Breast epithelium (tissue), 4 donors: ENCODE measurements at regions not wholly inside any gene's neighbourhood (a gene's known extent, or its start where the extent isn't known, plus 50 kb on each side); places are given as distances from the start of the nearest gene placed in this dataset.

Experiments used
- DNase-seq, 2 donors: peaks; one replicate each; pipeline ENCODE4 v3.0.0-alpha.2; 2019; ENCODE audit warnings: low spot score in 2 of 2
- H3K27ac ChIP-seq, 2 donors: fragments of 200-600 bp; sonication (generic) in 1 of 2; one replicate each; pipeline ENCODE4 v1.5.1; 2016 to 2019; ENCODE audit warnings: mild to moderate bottlenecking in 1 of 2
- H3K27me3 ChIP-seq, 2 donors: fragments of 200-600 bp; sonication (generic) in 1 of 2; one replicate each; pipeline versions ENCODE4 v1.5.1 to v1.6.0; 2017 to 2019; ENCODE audit warnings: control low read depth in 1 of 2, mild to moderate bottlenecking in 1 of 2
- H3K36me3 ChIP-seq: fragments of 200-600 bp; one replicate; pipeline ENCODE4 v1.5.1; 2019
- H3K4me1 ChIP-seq, 2 donors: fragments of 200-600 bp; sonication (generic); one replicate each; pipeline ENCODE4 v1.5.1; 2016 to 2019; ENCODE audit warnings: control low read depth in 1 of 2
- H3K4me3 ChIP-seq, 3 donors: fragments of 200-600 bp; sonication (generic); 1 replicate in 2 of 3; 2 replicates in 1 of 3; pipeline ENCODE4 v1.5.1; 2016 to 2019; ENCODE audit warnings: mild to moderate bottlenecking in 3 of 3, moderate library complexity in 2 of 3
- H3K9me3 ChIP-seq, 2 donors: fragments of 200-600 bp; sonication (generic) in 1 of 2; one replicate each; pipeline ENCODE4 v1.5.1; 2016 to 2019; ENCODE audit warnings: control low read depth in 1 of 2
- POLR2A ChIP-seq: fragments of 450-650 bp; IDR thresholded peaks from one replicate; pipeline ENCODE4 v1.6.1; 2016; ENCODE audit warnings: antibody characterized with exemption, mild to moderate bottlenecking, moderate library complexity
- POLR2AphosphoS5 ChIP-seq, 3 donors: sonication (generic); formaldehyde crosslinking; IDR thresholded peaks; one replicate each; pipeline ENCODE4 v1.6.1; 2017; ENCODE audit warnings: antibody characterized with exemption in 3 of 3
- intact Hi-C: fragments of 100-400 bp; cut with DNase I; formaldehyde crosslinking; loops from one replicate; pipeline ENCODE4 v1.15.1; 2023; ENCODE audit warnings: low total_unique reads
- TF ChIP-seq, protein P1 (sequence below), 3 donors: fragments of 450-650 bp; IDR thresholded peaks; one replicate each; pipeline ENCODE4 v1.5.1; 2016 to 2017; ENCODE audit warnings: antibody characterized with exemption in 3 of 3, mild to moderate bottlenecking in 3 of 3, moderate library complexity in 3 of 3

DNA sequence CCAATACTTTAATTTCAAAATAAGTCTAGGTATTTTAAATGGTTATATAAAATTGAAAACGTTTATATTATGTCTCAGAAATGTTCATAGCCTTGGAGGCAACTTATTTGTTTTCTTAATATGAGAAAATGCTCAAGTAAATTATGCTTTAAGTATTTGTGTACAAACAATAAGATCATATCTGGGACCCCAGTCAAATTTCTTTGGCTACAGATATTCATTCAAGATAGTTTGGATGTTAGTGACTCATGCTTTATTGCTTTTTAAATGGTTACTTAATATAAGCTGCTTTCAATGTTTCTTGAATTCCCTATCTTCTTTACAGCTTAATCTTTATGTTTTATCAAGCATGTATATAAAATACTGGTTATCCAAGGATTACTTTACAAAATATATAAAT, 291.3 kb downstream of the KCNC2 start:
- no peak for DNase-seq
- peaks cover 0 to 5% of the 10 kb centered on the region in 2 donors for H3K9me3 ChIP-seq
- intact Hi-C loops: no loop called here
- H3K4me3 ChIP-seq: no peak overlapping the region
- no peaks in the 10 kb centered on the region for H3K36me3 ChIP-seq
- TF ChIP-seq POLR2AphosphoS5 (IDR thresholded peaks at IDR 0.05) (no peak), POLR2A (no peak)
- TF ChIP-seq, protein P1, sequence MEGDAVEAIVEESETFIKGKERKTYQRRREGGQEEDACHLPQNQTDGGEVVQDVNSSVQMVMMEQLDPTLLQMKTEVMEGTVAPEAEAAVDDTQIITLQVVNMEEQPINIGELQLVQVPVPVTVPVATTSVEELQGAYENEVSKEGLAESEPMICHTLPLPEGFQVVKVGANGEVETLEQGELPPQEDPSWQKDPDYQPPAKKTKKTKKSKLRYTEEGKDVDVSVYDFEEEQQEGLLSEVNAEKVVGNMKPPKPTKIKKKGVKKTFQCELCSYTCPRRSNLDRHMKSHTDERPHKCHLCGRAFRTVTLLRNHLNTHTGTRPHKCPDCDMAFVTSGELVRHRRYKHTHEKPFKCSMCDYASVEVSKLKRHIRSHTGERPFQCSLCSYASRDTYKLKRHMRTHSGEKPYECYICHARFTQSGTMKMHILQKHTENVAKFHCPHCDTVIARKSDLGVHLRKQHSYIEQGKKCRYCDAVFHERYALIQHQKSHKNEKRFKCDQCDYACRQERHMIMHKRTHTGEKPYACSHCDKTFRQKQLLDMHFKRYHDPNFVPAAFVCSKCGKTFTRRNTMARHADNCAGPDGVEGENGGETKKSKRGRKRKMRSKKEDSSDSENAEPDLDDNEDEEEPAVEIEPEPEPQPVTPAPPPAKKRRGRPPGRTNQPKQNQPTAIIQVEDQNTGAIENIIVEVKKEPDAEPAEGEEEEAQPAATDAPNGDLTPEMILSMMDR (IDR thresholded peaks at IDR 0.05): no peak
- no peaks in the 10 kb centered on the region for H3K4me1 ChIP-seq
- H3K27me3 ChIP-seq: no peaks in the 10 kb centered on the region
- no peak overlapping the region for H3K27ac ChIP-seq

DNA sequence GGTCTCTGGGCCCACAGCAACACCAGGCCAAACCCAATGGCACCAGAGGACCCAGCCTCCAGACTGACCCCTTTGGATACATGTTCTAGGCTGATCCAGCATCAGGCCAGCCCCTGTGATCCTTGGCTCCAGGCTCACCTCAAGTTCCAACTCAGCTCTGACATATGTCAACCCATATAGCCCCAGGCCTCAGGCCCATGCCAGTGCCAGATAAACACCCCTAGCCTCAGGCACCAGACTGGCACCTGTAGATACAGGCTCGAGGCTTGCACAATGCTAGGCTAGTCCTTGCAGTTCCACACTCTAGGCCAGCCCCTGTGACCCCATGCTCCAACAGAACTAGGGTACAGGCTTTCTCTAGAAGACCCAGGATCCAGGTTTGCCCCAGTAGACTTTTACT, 287.5 kb downstream of the KCNC2 start:
- TF ChIP-seq, protein P1 (IDR thresholded peaks at IDR 0.05): no peak
- TF ChIP-seq POLR2A: no peak
- no peak for TF ChIP-seq POLR2AphosphoS5 (IDR thresholded peaks at IDR 0.05)
- Histone ChIP-seq H3K4me1 (no peaks in the 10 kb centered on the region), H3K4me3 (no peak overlapping the region), H3K9me3 (peaks cover 0 to 5% of the 10 kb centered on the region in 2 donors), H3K27me3 (no peaks in the 10 kb centered on the region), H3K27ac (no peak overlapping the region), H3K36me3 (no peaks in the 10 kb centered on the region)
- intact Hi-C loops: no loop called here
- no peak for DNase-seq

DNA sequence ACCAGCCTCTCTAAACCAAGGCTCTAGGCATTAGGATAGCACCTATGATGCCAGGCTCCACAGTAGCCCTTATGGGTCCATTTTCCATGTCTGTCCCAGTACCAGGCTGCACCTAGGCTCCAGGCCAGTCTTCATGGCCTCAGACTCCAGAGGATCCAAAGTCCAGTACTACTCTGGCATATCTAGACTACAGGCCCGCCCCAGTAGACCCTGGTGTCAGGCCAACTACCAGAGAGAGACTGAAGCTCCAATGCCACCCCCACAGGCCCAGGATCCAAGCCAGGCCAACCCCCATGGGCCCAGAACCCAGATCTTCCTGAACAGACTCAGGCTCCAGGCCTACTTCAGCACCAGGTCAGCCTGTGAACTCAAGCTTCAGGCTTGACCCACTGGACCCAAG, 287.0 kb downstream of the KCNC2 start:
- TF ChIP-seq, protein P1 (IDR thresholded peaks at IDR 0.05): no peak
- no peak for TF ChIP-seq POLR2AphosphoS5 (IDR thresholded peaks at IDR 0.05)
- no peak for TF ChIP-seq POLR2A
- Histone ChIP-seq H3K36me3 (no peaks in the 10 kb centered on the region), H3K27ac (no peak overlapping the region), H3K27me3 (no peaks in the 10 kb centered on the region), H3K9me3 (peaks cover 0 to 5% of the 10 kb centered on the region in 2 donors), H3K4me3 (no peak overlapping the region), H3K4me1 (no peaks in the 10 kb centered on the region)
- intact Hi-C loops: no loop called here
- no peak for DNase-seq

DNA sequence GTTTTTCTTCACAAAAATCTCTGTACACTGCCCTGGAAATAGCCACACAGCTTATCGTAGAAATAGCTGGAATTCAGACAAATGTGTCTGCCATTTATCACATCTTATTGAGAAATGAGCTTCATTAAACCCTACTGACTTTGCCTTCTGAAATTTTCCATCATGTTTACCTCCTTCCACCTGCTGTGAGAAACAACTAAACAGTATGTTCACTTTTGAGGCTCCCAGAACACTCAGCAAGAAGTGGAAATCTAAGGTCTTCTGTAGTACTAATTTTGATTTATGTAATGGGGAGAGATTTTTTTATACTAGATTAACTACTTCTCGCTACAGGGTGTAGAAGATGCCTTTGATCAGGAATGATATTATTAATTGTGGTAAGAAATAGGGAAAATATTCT, 268.0 kb downstream of the KCNC2 start:
- Histone ChIP-seq H3K4me1 (no peaks in the 10 kb centered on the region), H3K36me3 (no peaks in the 10 kb centered on the region), H3K4me3 (no peak overlapping the region), H3K27me3 (no peaks in the 10 kb centered on the region), H3K27ac (no peak overlapping the region), H3K9me3 (no peaks in the 10 kb centered on the region)
- intact Hi-C loops: no loop called here
- no peak for DNase-seq
- TF ChIP-seq POLR2AphosphoS5 (IDR thresholded peaks at IDR 0.05) (no peak), POLR2A (no peak)
- TF ChIP-seq, protein P1 (IDR thresholded peaks at IDR 0.05): no peak

DNA sequence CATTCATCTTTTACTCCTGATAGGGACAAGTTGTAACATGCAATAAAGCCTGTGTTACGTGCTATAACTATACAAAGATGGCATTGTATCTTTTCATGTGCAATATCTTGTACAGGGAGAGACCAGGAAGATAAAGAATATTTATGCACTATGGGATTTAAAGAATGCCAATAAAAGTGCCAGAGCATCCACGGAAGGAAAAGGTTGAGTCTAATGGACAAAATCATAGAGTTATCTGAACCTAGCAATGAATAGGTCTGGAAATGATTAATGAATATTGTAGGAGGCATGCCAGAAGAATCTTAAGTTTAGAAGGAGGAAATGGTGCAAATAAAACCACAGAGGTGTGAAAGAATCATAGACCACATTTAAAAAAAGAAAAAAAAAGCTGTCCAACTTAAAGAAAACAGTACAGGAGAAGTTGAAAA, 263.9 kb downstream of the KCNC2 start:
- DNase-seq: no peak
- Histone ChIP-seq H3K4me1 (no peaks in the 10 kb centered on the region), H3K27ac (no peak overlapping the region), H3K9me3 (no peaks in the 10 kb centered on the region), H3K27me3 (no peaks in the 10 kb centered on the region), H3K4me3 (no peak overlapping the region), H3K36me3 (no peaks in the 10 kb centered on the region)
- intact Hi-C loops: no loop called here
- TF ChIP-seq POLR2AphosphoS5 (IDR thresholded peaks at IDR 0.05) (no peak), POLR2A (no peak)
- TF ChIP-seq, protein P1 (IDR thresholded peaks at IDR 0.05): no peak
